PC-9 (cell line): ENCODE measurements at regions not wholly inside any gene's neighbourhood (a gene's known extent, or its start where the extent isn't known, plus 50 kb on each side); places are given as distances from the start of the nearest gene placed in this dataset.

Experiments used
- BruUV-seq: library from RNA; stranded (reverse); fragments of 400-500 nt; replicated peaks from 2 replicates; lab custom pipeline; 2021; lab: Mats Ljungman, UMichigan
- CTCF ChIA-PET: fragments of 300-600 bp; sonication (Branson Sonifier 250); formaldehyde crosslinking; loops from one replicate; lab custom pipeline; 2022; ENCODE audit warnings: antibody characterized with exemption; lab: Charles Lee
- POLR2A ChIA-PET: fragments of 300-600 bp; sonication (Branson Sonifier 250); formaldehyde crosslinking; loops from one replicate; lab custom pipeline; 2022; ENCODE audit warnings: antibody characterized with exemption; ENCODE audit not compliant: unreplicated experiment; lab: Charles Lee
- DNase-seq, 2 experiments: peaks; one replicate each; pipeline versions ENCODE4 v3.0.0 to v3.0.0-alpha.2; 2015 to 2022; ENCODE audit warnings: mixed read lengths in 1 of 2
- H2AFZ ChIP-seq: fragments of 200-600 bp; sonication (generic); 2 replicates; pipeline ENCODE4 v1.8.1; 2017; ENCODE audit warnings: antibody characterized with exemption
- H3F3A ChIP-seq: fragments of 200-600 bp; sonication (generic); 2 replicates; pipeline ENCODE4 v1.8.1; 2017; ENCODE audit warnings: antibody characterized with exemption, mild to moderate bottlenecking, low read depth; ENCODE audit not compliant: insufficient read depth
- H3K27ac ChIP-seq: fragments of 200-600 bp; sonication (generic); 2 replicates; pipeline ENCODE4 v1.6.1; 2016; ENCODE audit warnings: mixed run types
- H3K27me3 ChIP-seq: fragments of 200-600 bp; sonication (generic); 2 replicates; pipeline ENCODE4 v1.6.1; 2016; ENCODE audit warnings: low read depth, mixed run types; ENCODE audit not compliant: insufficient read depth
- H3K36me3 ChIP-seq: fragments of 200-600 bp; sonication (generic); 2 replicates; pipeline ENCODE4 v1.6.1; 2016; ENCODE audit warnings: low read depth, mixed run types
- H3K4me1 ChIP-seq: fragments of 200-600 bp; sonication (generic); replicated peaks from 2 replicates; pipeline ENCODE4 v1.6.1; 2016; ENCODE audit warnings: mixed run types; ENCODE audit not compliant: insufficient read depth
- H3K4me2 ChIP-seq: fragments of 200-600 bp; sonication (generic); 2 replicates; pipeline ENCODE4 v1.6.1; 2017; ENCODE audit warnings: mixed run types
- H3K4me3 ChIP-seq: fragments of 200-600 bp; sonication (generic); 2 replicates; pipeline ENCODE4 v1.6.1; 2016; ENCODE audit warnings: mixed run types
- H3K79me2 ChIP-seq: fragments of 200-600 bp; sonication (generic); 2 replicates; pipeline ENCODE4 v1.6.1; 2017; ENCODE audit warnings: low read depth, mixed run types
- H3K9me2 ChIP-seq: fragments of 200-600 bp; sonication (generic); 2 replicates; pipeline ENCODE4 v1.8.1; 2017; ENCODE audit warnings: mild to moderate bottlenecking; ENCODE audit not compliant: insufficient read depth
- H3K9me3 ChIP-seq: fragments of 200-600 bp; sonication (generic); 2 replicates; pipeline ENCODE4 v1.8.1; 2016; ENCODE audit warnings: low read depth; ENCODE audit not compliant: insufficient read depth
- H4K20me1 ChIP-seq: fragments of 200-600 bp; sonication (generic); 2 replicates; pipeline ENCODE4 v1.8.1; 2017; ENCODE audit not compliant: insufficient read depth
- EZH2 ChIP-seq: fragments of 200-600 bp; sonication (generic); IDR thresholded peaks from 2 replicates; pipeline ENCODE4 v1.8.0; 2017; ENCODE audit warnings: antibody characterized with exemption, low read depth
- intact Hi-C: fragments of 100-400 bp; cut with micrococcal nuclease; formaldehyde crosslinking; loops from one replicate; pipeline ENCODE4 v1.10.0; 2022; ENCODE audit not compliant: unreplicated experiment
- TF ChIP-seq, protein P1 (sequence below): fragments of 200-600 bp; sonication (generic); conservative IDR thresholded peaks from 2 replicates; pipeline ENCODE4 v1.6.1; 2017; ENCODE audit warnings: mixed run types, antibody characterized with exemption, mild to moderate bottlenecking, moderate library complexity

DNA sequence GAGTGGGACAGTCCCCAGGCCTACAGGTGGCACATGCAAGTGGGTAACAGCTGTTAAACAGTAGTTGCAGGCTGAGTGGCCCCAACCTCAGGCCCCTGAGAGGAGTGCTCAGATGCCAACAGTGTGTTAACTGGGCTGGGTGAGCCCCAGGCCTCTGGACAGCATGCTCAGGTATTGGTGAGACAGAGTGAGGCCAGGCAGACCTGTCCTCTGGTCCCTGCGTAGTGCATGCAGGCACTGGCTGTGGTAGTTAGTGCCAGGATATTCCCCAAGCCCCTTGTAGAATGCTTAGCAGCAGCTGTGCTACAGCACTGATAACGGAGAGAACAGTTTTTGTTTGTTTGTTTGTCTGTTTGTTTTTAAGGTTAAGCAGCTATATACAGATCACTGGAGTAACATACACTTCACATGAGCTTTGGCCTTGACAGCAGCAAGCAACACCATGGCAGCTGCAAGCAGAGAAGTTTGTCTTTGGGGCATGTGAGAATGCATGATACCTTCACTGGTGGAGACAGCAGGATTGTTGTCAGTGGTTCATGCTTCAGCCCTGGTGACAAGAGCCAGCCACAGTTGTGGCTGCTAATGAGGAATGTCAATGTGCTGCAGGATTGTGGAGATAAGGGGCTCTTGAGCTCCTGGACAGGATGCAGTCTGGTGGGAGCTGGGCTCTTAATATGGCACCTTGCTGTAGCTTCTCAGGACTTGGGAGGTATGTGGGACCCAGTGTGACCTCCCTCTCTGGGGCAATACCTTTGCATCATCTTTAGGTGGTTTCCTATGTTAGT is 614.4 kb downstream of the CDH11 start:
- Histone ChIP-seq H3K9me2 (no peaks in the 10 kb centered on the region), H3K79me2 (no peaks in the 10 kb centered on the region), H3K4me3 (no peak overlapping the region), H3K27me3 (no peaks in the 10 kb centered on the region), H3K4me2 (no peak overlapping the region), H3F3A (no peaks in the 10 kb centered on the region), H3K4me1 (no peaks in the 10 kb centered on the region), H2AFZ (no peak overlapping the region), H3K27ac (no peak overlapping the region), H3K36me3 (no peaks in the 10 kb centered on the region), H4K20me1 (no peaks in the 10 kb centered on the region), H3K9me3 (no peaks in the 10 kb centered on the region)
- DNase-seq, result no peak
- no peak for TF ChIP-seq EZH2
- TF ChIP-seq, protein P1, sequence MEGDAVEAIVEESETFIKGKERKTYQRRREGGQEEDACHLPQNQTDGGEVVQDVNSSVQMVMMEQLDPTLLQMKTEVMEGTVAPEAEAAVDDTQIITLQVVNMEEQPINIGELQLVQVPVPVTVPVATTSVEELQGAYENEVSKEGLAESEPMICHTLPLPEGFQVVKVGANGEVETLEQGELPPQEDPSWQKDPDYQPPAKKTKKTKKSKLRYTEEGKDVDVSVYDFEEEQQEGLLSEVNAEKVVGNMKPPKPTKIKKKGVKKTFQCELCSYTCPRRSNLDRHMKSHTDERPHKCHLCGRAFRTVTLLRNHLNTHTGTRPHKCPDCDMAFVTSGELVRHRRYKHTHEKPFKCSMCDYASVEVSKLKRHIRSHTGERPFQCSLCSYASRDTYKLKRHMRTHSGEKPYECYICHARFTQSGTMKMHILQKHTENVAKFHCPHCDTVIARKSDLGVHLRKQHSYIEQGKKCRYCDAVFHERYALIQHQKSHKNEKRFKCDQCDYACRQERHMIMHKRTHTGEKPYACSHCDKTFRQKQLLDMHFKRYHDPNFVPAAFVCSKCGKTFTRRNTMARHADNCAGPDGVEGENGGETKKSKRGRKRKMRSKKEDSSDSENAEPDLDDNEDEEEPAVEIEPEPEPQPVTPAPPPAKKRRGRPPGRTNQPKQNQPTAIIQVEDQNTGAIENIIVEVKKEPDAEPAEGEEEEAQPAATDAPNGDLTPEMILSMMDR, result no peak
- no TSS peak for BruUV-seq
- ChIA-PET POLR2A (no interaction called here), CTCF (no interaction called here)
- intact Hi-C loops, result no loop called here

GRCh38 chr16:64499211-64499610 is 622.7 kb downstream of the CDH11 start:
- H2AFZ ChIP-seq, result no peak overlapping the region
- no peaks in the 10 kb centered on the region for H3K9me3 ChIP-seq
- no TSS peak for BruUV-seq
- no peak overlapping the region for H3K4me2 ChIP-seq
- POLR2A ChIA-PET, result no interaction called here
- no peaks in the 10 kb centered on the region for H3K4me1 ChIP-seq
- H3K36me3 ChIP-seq, result no peaks in the 10 kb centered on the region
- no peak for TF ChIP-seq EZH2
- TF ChIP-seq, protein P1, result no peak
- no peaks in the 10 kb centered on the region for H3K9me2 ChIP-seq
- no peak overlapping the region for H3K27ac ChIP-seq
- intact Hi-C loops, result no loop called here
- no peaks in the 10 kb centered on the region for H4K20me1 ChIP-seq
- no peaks in the 10 kb centered on the region for H3K79me2 ChIP-seq
- no peaks in the 10 kb centered on the region for H3F3A ChIP-seq
- H3K27me3 ChIP-seq, result no peaks in the 10 kb centered on the region
- CTCF ChIA-PET, result no interaction called here
- no peak overlapping the region for H3K4me3 ChIP-seq
- DNase-seq, result no peak

- Histone ChIP-seq H3K27me3 (no peaks in the 10 kb centered on the region), H3K4me3 (no peak overlapping the region), H3K27ac (no peak overlapping the region), H3K36me3 (no peaks in the 10 kb centered on the region), H3K4me1 (no peaks in the 10 kb centered on the region), H3K79me2 (no peaks in the 10 kb centered on the region), H3F3A (no peaks in the 10 kb centered on the region), H3K4me2 (no peak overlapping the region), H3K9me3 (no peaks in the 10 kb centered on the region), H4K20me1 (no peaks in the 10 kb centered on the region), H3K9me2 (no peaks in the 10 kb centered on the region), H2AFZ (no peak overlapping the region)
- intact Hi-C loops, result no loop called here
- BruUV-seq, result no TSS peak
- no peak for DNase-seq
- ChIA-PET POLR2A (no interaction called here), CTCF (no interaction called here)
- no peak for TF ChIP-seq EZH2
- TF ChIP-seq, protein P1, result no peak
Measured at GRCh38 chr16:64498363-64498762, 623.5 kb downstream of the CDH11 start.
